ENCODE measurements at regions not wholly inside any gene's neighbourhood (a gene's known extent, or its start where the extent isn't known, plus 50 kb on each side); places are given as distances from the start of the nearest gene placed in this dataset.

DNA sequence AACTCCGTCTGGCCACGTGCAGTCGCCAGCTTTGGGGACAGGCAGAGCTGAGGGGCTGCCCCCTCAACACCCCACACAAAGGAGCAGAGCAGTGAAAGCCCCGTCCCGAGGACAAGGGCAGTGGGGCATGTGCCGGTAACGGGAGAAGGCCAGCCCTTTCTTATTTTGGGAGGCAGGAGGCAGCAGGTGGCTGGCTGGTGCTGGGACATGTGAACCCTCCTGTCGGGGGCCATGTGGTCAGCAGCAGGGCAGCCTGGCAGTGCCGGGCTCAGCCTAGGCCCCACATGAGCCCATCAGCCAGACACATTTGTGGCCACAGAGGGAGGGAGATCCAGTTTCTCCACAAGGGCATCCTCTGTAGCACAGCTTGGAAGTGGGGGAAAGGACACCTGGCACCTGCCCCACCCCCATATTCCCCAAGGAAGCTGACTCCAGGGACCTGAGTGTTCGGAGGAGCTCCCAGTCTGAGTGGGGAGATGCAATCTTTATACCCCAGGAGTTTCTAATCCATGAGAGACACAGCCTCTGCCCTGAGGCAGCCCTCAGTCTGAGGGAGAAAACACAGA lies 137.6 kb downstream of the MRPL14 start:
- no peak overlapping the region for H3K4me3 ChIP-seq
- peaks cover under 1% of the 10 kb centered on the region for H3K27me3 ChIP-seq (replicated peaks; ENCODE audit: insufficient read depth)
- no peak for DNase-seq (ENCODE audit: low spot score)
- no peak overlapping the region for H3K27ac ChIP-seq
- no peaks in the 10 kb centered on the region for H3K9me3 ChIP-seq
- WGBS, result 82% methylated on average over 4 of the region's 10 CpGs
- no peaks in the 10 kb centered on the region for H3K4me1 ChIP-seq (replicated peaks)
- intact Hi-C loops (cut with DNase I), result no loop called here
- no peaks in the 10 kb centered on the region for H3K36me3 ChIP-seq
- TF ChIP-seq POLR2A (IDR thresholded peaks at IDR 0.05), result no peak
- TF ChIP-seq, protein P1, sequence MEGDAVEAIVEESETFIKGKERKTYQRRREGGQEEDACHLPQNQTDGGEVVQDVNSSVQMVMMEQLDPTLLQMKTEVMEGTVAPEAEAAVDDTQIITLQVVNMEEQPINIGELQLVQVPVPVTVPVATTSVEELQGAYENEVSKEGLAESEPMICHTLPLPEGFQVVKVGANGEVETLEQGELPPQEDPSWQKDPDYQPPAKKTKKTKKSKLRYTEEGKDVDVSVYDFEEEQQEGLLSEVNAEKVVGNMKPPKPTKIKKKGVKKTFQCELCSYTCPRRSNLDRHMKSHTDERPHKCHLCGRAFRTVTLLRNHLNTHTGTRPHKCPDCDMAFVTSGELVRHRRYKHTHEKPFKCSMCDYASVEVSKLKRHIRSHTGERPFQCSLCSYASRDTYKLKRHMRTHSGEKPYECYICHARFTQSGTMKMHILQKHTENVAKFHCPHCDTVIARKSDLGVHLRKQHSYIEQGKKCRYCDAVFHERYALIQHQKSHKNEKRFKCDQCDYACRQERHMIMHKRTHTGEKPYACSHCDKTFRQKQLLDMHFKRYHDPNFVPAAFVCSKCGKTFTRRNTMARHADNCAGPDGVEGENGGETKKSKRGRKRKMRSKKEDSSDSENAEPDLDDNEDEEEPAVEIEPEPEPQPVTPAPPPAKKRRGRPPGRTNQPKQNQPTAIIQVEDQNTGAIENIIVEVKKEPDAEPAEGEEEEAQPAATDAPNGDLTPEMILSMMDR (IDR thresholded peaks at IDR 0.05), result no peak

DNA sequence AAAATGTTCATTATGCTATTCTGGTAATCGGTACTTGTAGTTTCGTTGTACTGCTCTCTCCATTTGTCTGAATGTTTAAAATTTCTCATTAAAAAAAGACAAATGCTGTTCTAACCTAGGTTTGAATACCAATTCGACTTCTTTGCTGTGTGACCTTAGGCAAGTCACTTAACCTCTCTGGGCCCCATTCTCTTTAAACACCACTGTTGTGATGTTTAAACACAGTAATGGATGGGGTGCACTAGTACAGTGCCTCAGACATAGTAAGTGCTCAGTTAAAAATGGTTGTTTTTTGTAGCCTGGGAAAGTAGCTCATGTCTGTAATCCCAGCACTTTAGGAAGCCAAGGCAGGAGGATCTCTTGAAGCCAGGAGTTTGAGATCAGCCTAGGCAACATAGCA lies 138.5 kb downstream of the MRPL14 start:
- Histone ChIP-seq H3K27ac (no peak overlapping the region), H3K4me3 (no peak overlapping the region), H3K36me3 (no peaks in the 10 kb centered on the region), H3K4me1 (replicated peaks) (no peaks in the 10 kb centered on the region), H3K27me3 (replicated peaks; ENCODE audit: insufficient read depth) (no peaks in the 10 kb centered on the region), H3K9me3 (no peaks in the 10 kb centered on the region)
- TF ChIP-seq POLR2AphosphoS5 (IDR thresholded peaks at IDR 0.05) (no peak), POLR2A (IDR thresholded peaks at IDR 0.05) (no peak)
- TF ChIP-seq, protein P1 (IDR thresholded peaks at IDR 0.05), result no peak
- 93% methylated on average over 3 of the region's 3 CpGs for WGBS
- intact Hi-C loops (cut with DNase I), result no loop called here
- no peak for DNase-seq (ENCODE audit: low spot score)

DNA sequence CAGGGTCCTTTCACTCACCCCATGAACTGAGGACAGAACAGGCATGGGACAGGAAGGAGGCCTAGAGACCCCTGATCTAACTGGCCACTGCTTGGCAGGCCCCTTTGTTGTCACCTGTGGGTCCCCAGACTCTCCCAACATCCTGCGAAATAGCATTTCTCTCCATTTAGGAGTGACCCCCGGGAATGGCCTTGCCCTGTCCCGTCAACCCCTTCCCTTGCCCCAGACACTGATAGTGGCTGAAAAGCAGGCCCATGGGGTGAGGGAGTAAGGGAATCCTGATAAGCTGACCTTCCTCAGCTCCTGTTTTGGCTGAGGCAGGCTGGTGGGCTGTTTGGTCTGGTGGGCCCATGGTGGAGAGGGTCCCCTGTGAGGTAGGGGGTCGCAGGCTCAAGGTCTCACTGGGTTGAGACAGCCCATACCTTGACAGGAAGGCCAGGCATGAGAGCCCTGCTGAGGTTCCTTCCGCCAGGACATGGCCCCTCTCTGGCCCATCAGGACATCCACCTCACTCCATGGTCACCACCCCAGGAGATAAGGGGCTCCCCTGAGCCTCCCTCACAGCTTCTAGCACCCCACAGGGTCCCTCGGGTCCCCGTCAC lies 139.3 kb downstream of the MRPL14 start:
- no peaks in the 10 kb centered on the region for H3K4me1 ChIP-seq (replicated peaks)
- 98% methylated on average over 6 of the region's 7 CpGs for WGBS
- no peaks in the 10 kb centered on the region for H3K27me3 ChIP-seq (replicated peaks; ENCODE audit: insufficient read depth)
- intact Hi-C loops (cut with DNase I), result no loop called here
- DNase-seq (ENCODE audit: low spot score), result no peak
- H3K27ac ChIP-seq, result no peak overlapping the region
- TF ChIP-seq, protein P1 (IDR thresholded peaks at IDR 0.05), result no peak
- no peak for TF ChIP-seq POLR2AphosphoS5 (IDR thresholded peaks at IDR 0.05)
- H3K36me3 ChIP-seq, result no peaks in the 10 kb centered on the region
- H3K9me3 ChIP-seq, result no peaks in the 10 kb centered on the region
- H3K4me3 ChIP-seq, result no peak overlapping the region

DNA sequence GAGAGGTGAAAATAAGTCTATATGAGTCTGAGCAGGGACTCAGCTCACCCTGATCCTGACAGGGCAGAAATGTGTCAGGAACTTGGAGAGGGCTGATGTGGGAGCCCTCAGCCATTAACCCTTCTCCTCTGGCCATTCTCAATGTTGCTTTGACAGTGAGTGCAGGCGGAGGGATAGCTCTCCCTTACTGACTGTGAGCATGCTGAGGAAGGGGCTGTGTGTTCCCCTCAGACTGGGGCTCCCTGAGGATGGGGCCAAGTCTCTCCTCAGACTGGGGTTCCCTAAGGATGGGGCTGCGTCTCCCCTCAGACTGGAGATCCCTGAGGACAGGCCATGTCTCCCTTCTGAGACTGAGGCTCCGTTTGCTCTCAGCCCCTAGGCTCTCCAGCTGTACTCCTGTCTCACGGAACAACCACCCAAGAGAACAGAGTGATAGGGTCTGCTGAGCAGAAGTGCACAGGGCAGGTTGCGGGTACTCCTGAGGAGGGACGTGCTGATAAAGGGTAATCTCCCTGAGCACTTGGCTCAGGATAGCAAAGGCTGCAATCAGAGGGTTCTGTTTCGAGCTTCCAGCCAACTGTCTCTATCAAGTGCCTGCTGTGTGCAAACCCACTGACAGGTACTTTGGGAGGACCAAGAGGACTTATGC lies 141.0 kb downstream of the MRPL14 start:
- Histone ChIP-seq H3K36me3 (no peaks in the 10 kb centered on the region), H3K4me1 (replicated peaks) (no peaks in the 10 kb centered on the region), H3K27ac (no peak overlapping the region), H3K4me3 (no peak overlapping the region), H3K27me3 (replicated peaks; ENCODE audit: insufficient read depth) (no peaks in the 10 kb centered on the region), H3K9me3 (no peaks in the 10 kb centered on the region)
- intact Hi-C loops (cut with DNase I), result no loop called here
- TF ChIP-seq POLR2A (IDR thresholded peaks at IDR 0.05) (no peak), POLR2AphosphoS5 (IDR thresholded peaks at IDR 0.05) (no peak)
- TF ChIP-seq, protein P1 (IDR thresholded peaks at IDR 0.05), result no peak
- no peak for DNase-seq (ENCODE audit: low spot score)
- WGBS, result 100% methylated on average over 7 of the region's 7 CpGs

DNA sequence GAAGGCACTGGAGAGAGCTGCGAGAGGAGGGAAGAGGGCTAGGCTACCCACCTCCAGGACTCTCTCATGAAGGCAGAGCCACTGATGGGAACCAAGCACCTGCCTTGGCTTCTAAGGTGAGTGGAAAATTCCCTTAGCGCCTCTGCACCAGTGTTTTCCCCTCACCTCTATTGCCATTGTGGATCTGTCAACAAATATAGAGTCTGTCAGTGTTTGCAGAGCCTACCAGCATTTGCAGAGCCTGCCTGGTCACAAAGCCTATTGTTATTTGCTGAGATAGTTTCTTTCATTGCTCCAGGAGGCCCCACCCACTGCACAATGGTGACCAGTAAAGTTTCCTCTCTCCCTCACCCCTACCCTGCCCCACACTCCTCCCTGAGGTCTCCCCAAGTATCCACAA lies 141.9 kb downstream of the MRPL14 start:
- Histone ChIP-seq H3K27me3 (replicated peaks; ENCODE audit: insufficient read depth) (no peaks in the 10 kb centered on the region), H3K36me3 (no peaks in the 10 kb centered on the region), H3K4me3 (no peak overlapping the region), H3K9me3 (no peaks in the 10 kb centered on the region), H3K27ac (no peak overlapping the region), H3K4me1 (replicated peaks) (no peaks in the 10 kb centered on the region)
- intact Hi-C loops (cut with DNase I), result no loop called here
- 79% methylated on average over 2 of the region's 2 CpGs for WGBS
- TF ChIP-seq, protein P1 (IDR thresholded peaks at IDR 0.05), result no peak
- TF ChIP-seq POLR2AphosphoS5 (IDR thresholded peaks at IDR 0.05) (no peak), POLR2A (IDR thresholded peaks at IDR 0.05) (no peak)
- DNase-seq (ENCODE audit: low spot score), result no peak

Data from prostate gland (tissue), 2 donors.